Right lung (tissue), 2 donors: ENCODE measurements at regions not wholly inside any gene's neighbourhood (a gene's known extent, or its start where the extent isn't known, plus 50 kb on each side); places are given as distances from the start of the nearest gene placed in this dataset.

Experiments
- DNase-seq, 2 donors: peaks; one replicate each; pipeline ENCODE4 v3.0.0-alpha.2; 2013

GRCh38 chr2:67041051-67041450 is 356.1 kb upstream of the ETAA1 start:
- DNase-seq, result no peak

- DNase-seq, result no peak
Measured at GRCh38 chr2:67043781-67044478, 353.2 kb upstream of the ETAA1 start.

GRCh38 chr2:67046591-67046990 is 350.5 kb upstream of the ETAA1 start:
- no peak for DNase-seq

GRCh38 chr2:67048314-67048713 is 348.8 kb upstream of the ETAA1 start:
- no peak for DNase-seq

GRCh38 chr2:67050622-67051021 is 346.5 kb upstream of the ETAA1 start:
- DNase-seq, result no peak

GRCh38 chr2:67054728-67055127 is 342.4 kb upstream of the ETAA1 start:
- DNase-seq, result no peak

- no peak for DNase-seq
Measured at GRCh38 chr2:67055387-67056304, 341.5 kb upstream of the ETAA1 start.

- no peak for DNase-seq
Measured at GRCh38 chr2:67057123-67057522, 340.0 kb upstream of the ETAA1 start.

GRCh38 chr2:67057901-67058703 is 339.0 kb upstream of the ETAA1 start:
- no peak for DNase-seq

GRCh38 chr2:67065046-67065445 is 332.1 kb upstream of the ETAA1 start:
- DNase-seq, result no peak

GRCh38 chr2:67066782-67067181 is 330.4 kb upstream of the ETAA1 start:
- no peak for DNase-seq

GRCh38 chr2:67067656-67068055 is 329.5 kb upstream of the ETAA1 start:
- DNase-seq, result no peak

- DNase-seq, result no peak
Measured at GRCh38 chr2:67070826-67071225, 326.3 kb upstream of the ETAA1 start.

GRCh38 chr2:67075056-67075455 is 322.1 kb upstream of the ETAA1 start:
- no peak for DNase-seq

- DNase-seq, result no peak
Measured at GRCh38 chr2:67075530-67076238, 321.4 kb upstream of the ETAA1 start.

- no peak for DNase-seq
Measured at GRCh38 chr2:67076239-67076624, 320.9 kb upstream of the ETAA1 start.

- no peak for DNase-seq
Measured at GRCh38 chr2:67079729-67080128, 317.4 kb upstream of the ETAA1 start.

GRCh38 chr2:67082813-67083212 is 314.3 kb upstream of the ETAA1 start:
- DNase-seq, result no peak

- peak; percentile 83 for DNase-seq
Measured at GRCh38 chr2:67083951-67084350, 313.2 kb upstream of the ETAA1 start.

GRCh38 chr2:67085146-67085545 is 312.0 kb upstream of the ETAA1 start:
- DNase-seq, result no peak

GRCh38 chr2:67091681-67092080 is 305.5 kb upstream of the ETAA1 start:
- DNase-seq, result no peak

- DNase-seq, result no peak
Measured at GRCh38 chr2:67095121-67095520, 302.0 kb upstream of the ETAA1 start.
